Astrocyte (in vitro differentiated cells and primary cell): ENCODE measurements at regions not wholly inside any gene's neighbourhood (a gene's known extent, or its start where the extent isn't known, plus 50 kb on each side); places are given as distances from the start of the nearest gene placed in this dataset.

ENCODE experiments used
- DNase-seq: peaks from one replicate; pipeline ENCODE4 v3.0.0-alpha.2; 2010; ENCODE audit warnings: low read depth
- FAIRE-seq: peaks from 2 replicates; lab custom pipeline; 2011; peaks lifted over from hg19 to GRCh38; lab: Jason Lieb, UNC
- H2AFZ ChIP-seq: 2 replicates; pipeline ENCODE4 v1.6.0; 2012; ENCODE audit warnings: low read depth, low read length, inconsistent platforms
- H3K27ac ChIP-seq: 2 replicates; pipeline ENCODE4 v1.5.1; 2011; ENCODE audit warnings: low read depth, low read length, inconsistent platforms
- H3K27me3 ChIP-seq: 2 replicates; pipeline ENCODE4 v1.6.0; 2011; ENCODE audit warnings: low read length, inconsistent platforms; ENCODE audit not compliant: insufficient read depth
- H3K36me3 ChIP-seq: 2 replicates; pipeline ENCODE4 v1.5.1; 2011; ENCODE audit warnings: low read length, inconsistent platforms; ENCODE audit not compliant: insufficient read depth
- H3K4me1 ChIP-seq: 2 replicates; pipeline ENCODE4 v1.5.1; 2011; ENCODE audit warnings: low read length, inconsistent platforms; ENCODE audit not compliant: insufficient read depth
- H3K4me2 ChIP-seq: 2 replicates; pipeline ENCODE4 v1.6.0; 2012; ENCODE audit warnings: low read length, inconsistent platforms
- H3K4me3 ChIP-seq: 2 replicates; pipeline ENCODE4 v1.5.1; 2011; ENCODE audit warnings: low read depth, mild to moderate bottlenecking, low read length, inconsistent platforms; ENCODE audit not compliant: insufficient read depth
- H3K79me2 ChIP-seq: 2 replicates; pipeline ENCODE4 v1.6.0; 2012; ENCODE audit warnings: mild to moderate bottlenecking, low read length, inconsistent platforms; ENCODE audit not compliant: insufficient read depth
- H3K9ac ChIP-seq: 2 replicates; pipeline ENCODE4 v1.6.0; 2012; ENCODE audit warnings: mild to moderate bottlenecking, low read length, inconsistent platforms
- H3K9me3 ChIP-seq: 2 replicates; pipeline ENCODE4 v1.5.1; 2012; ENCODE audit warnings: low read depth, mild to moderate bottlenecking, low read length, inconsistent platforms; ENCODE audit not compliant: insufficient read depth
- H4K20me1 ChIP-seq: 2 replicates; pipeline ENCODE4 v1.6.0; 2012; ENCODE audit warnings: low read length, inconsistent platforms; ENCODE audit not compliant: insufficient read depth
- H3K27ac Mint-ChIP-seq: one replicate; pipeline ENCODE4 v1.8.0; 2021; ENCODE audit warnings: mild to moderate bottlenecking, mixed read lengths; ENCODE audit not compliant: unreplicated experiment
- H3K27me3 Mint-ChIP-seq: one replicate; pipeline ENCODE4 v1.8.0; 2021; ENCODE audit warnings: low read depth, mixed read lengths; ENCODE audit not compliant: unreplicated experiment
- H3K36me3 Mint-ChIP-seq: one replicate; pipeline ENCODE4 v1.8.0; 2021; ENCODE audit warnings: low read depth, mixed read lengths; ENCODE audit not compliant: unreplicated experiment
- H3K4me1 Mint-ChIP-seq: one replicate; pipeline ENCODE4 v1.8.0; 2021; ENCODE audit warnings: low read depth, mixed read lengths; ENCODE audit not compliant: unreplicated experiment
- H3K4me3 Mint-ChIP-seq: one replicate; pipeline ENCODE4 v1.8.0; 2021; ENCODE audit warnings: mild to moderate bottlenecking, moderate library complexity, mixed read lengths; ENCODE audit not compliant: unreplicated experiment
- H3K9me3 Mint-ChIP-seq: one replicate; pipeline ENCODE4 v1.8.0; 2021; ENCODE audit warnings: mild to moderate bottlenecking, mixed read lengths; ENCODE audit not compliant: unreplicated experiment
- CTCF ChIP-seq: IDR thresholded peaks from 2 replicates; pipeline ENCODE4 v1.5.1; 2011; ENCODE audit warnings: low read depth, mild to moderate bottlenecking, inconsistent platforms, low read length, moderate library complexity; ENCODE audit not compliant: insufficient read depth
- EZH2 ChIP-seq: IDR thresholded peaks from 2 replicates; pipeline ENCODE4 v1.6.1; 2012; ENCODE audit warnings: mild to moderate bottlenecking, low read length, inconsistent platforms; ENCODE audit not compliant: insufficient read depth

GRCh38 chr20:53760025-53760441, 166.4 kb upstream of the ZNF217 start:
- Mint-ChIP-seq H3K4me3 (no peak overlapping the region), H3K27me3 (no peaks in the 10 kb centered on the region), H3K27ac (no peak overlapping the region), H3K4me1 (peaks cover 4% of the 10 kb centered on the region), H3K36me3 (no peaks in the 10 kb centered on the region), H3K9me3 (no peaks in the 10 kb centered on the region)
- Histone ChIP-seq H3K4me1 (peaks cover 6% of the 10 kb centered on the region), H4K20me1 (no peaks in the 10 kb centered on the region), H3K36me3 (no peaks in the 10 kb centered on the region), H3K27ac (no peak overlapping the region), H3K27me3 (no peaks in the 10 kb centered on the region), H3K9ac (no peak overlapping the region), H3K4me3 (no peak overlapping the region), H3K4me2 (no peak overlapping the region), H3K79me2 (no peaks in the 10 kb centered on the region), H3K9me3 (no peaks in the 10 kb centered on the region), H2AFZ (no peak overlapping the region)
- FAIRE-seq (no peak), DNase-seq (no peak)
- no peak for TF ChIP-seq EZH2
- no peak for TF ChIP-seq CTCF

- no peak overlapping the region for H3K27ac Mint-ChIP-seq
Measured at GRCh38 chr20:53757472-53757913, 163.9 kb upstream of the ZNF217 start.

More at GRCh38 chr20:53757472-53757913, 163.9 kb upstream of the ZNF217 start:
- H3K36me3 ChIP-seq: no peaks in the 10 kb centered on the region
- Mint-ChIP-seq H3K9me3 (no peaks in the 10 kb centered on the region), H3K4me1 (peaks cover 19% of the 10 kb centered on the region), H3K27me3 (no peaks in the 10 kb centered on the region), H3K4me3 (no peak overlapping the region), H3K36me3 (no peaks in the 10 kb centered on the region)
- no peaks in the 10 kb centered on the region for H3K9me3 ChIP-seq
- DNase-seq (no peak), FAIRE-seq (no peak)
- H3K27me3 ChIP-seq: no peaks in the 10 kb centered on the region
- peak overlapping the region; percentile 66 for H3K4me2 ChIP-seq
- H3K79me2 ChIP-seq: no peaks in the 10 kb centered on the region
- no peak overlapping the region for H3K27ac ChIP-seq
- H3K4me3 ChIP-seq: no peak overlapping the region
- no peaks in the 10 kb centered on the region for H4K20me1 ChIP-seq
- H3K4me1 ChIP-seq: peaks cover 9% of the 10 kb centered on the region
- peak overlapping the region; percentile 43 for H3K9ac ChIP-seq
- TF ChIP-seq EZH2: no peak
- no peak for TF ChIP-seq CTCF
- H2AFZ ChIP-seq: peak overlapping the region; percentile 55
